Osteoblast (primary cell): ENCODE measurements at regions not wholly inside any gene's neighbourhood (a gene's known extent, or its start where the extent isn't known, plus 50 kb on each side); places are given as distances from the start of the nearest gene placed in this dataset.

Source experiments
- DNase-seq: peaks from one replicate; pipeline ENCODE4 v3.0.0; 2011; ENCODE audit warnings: low spot score, mixed read lengths; ENCODE audit not compliant: insufficient read length; ENCODE audit errors: missing footprints
- H2AFZ ChIP-seq: 2 replicates; pipeline ENCODE4 v1.6.0; 2011; ENCODE audit warnings: mild to moderate bottlenecking, low read length
- H3K27ac ChIP-seq: 2 replicates; pipeline ENCODE4 v1.5.1; 2011; ENCODE audit warnings: mild to moderate bottlenecking, low read depth, low read length, moderate library complexity
- H3K27me3 ChIP-seq: 2 replicates; pipeline ENCODE4 v1.6.0; 2012; ENCODE audit warnings: mild to moderate bottlenecking, control low read depth, inconsistent platforms, low read length, moderate library complexity; ENCODE audit not compliant: insufficient read depth
- H3K36me3 ChIP-seq: 2 replicates; pipeline ENCODE4 v1.5.1; 2011; ENCODE audit warnings: mild to moderate bottlenecking, low read length, control low read depth, moderate library complexity; ENCODE audit not compliant: insufficient read depth
- H3K4me1 ChIP-seq: 2 replicates; pipeline ENCODE4 v1.5.1; 2011; ENCODE audit warnings: mild to moderate bottlenecking, low read length, control low read depth, moderate library complexity; ENCODE audit not compliant: insufficient read depth
- H3K4me2 ChIP-seq: 2 replicates; pipeline ENCODE4 v1.6.0; 2011; ENCODE audit warnings: mild to moderate bottlenecking, low read length; ENCODE audit not compliant: insufficient read depth
- H3K4me3 ChIP-seq: fragments of 200-600 bp; sonication (generic); 3 replicates; pipeline ENCODE4 v1.5.1; 2012; ENCODE audit warnings: mild to moderate bottlenecking, low read length, inconsistent platforms; ENCODE audit not compliant: insufficient read depth
- H3K79me2 ChIP-seq: 2 replicates; pipeline ENCODE4 v1.6.0; 2012; ENCODE audit warnings: mild to moderate bottlenecking, low read length, control low read depth, inconsistent platforms; ENCODE audit not compliant: insufficient read depth
- H3K9me3 ChIP-seq: 2 replicates; pipeline ENCODE4 v1.5.1; 2011; ENCODE audit warnings: low read depth, low read length, control low read depth
- H4K20me1 ChIP-seq: 2 replicates; pipeline ENCODE4 v1.6.0; 2012; ENCODE audit warnings: mild to moderate bottlenecking, low read length, control low read depth; ENCODE audit not compliant: insufficient read depth
- TF ChIP-seq, protein P1 (sequence below): IDR thresholded peaks from 2 replicates; pipeline ENCODE4 v1.5.1; 2011; ENCODE audit warnings: mild to moderate bottlenecking, low read depth, low read length, moderate library complexity; ENCODE audit errors: extremely low read depth

DNA sequence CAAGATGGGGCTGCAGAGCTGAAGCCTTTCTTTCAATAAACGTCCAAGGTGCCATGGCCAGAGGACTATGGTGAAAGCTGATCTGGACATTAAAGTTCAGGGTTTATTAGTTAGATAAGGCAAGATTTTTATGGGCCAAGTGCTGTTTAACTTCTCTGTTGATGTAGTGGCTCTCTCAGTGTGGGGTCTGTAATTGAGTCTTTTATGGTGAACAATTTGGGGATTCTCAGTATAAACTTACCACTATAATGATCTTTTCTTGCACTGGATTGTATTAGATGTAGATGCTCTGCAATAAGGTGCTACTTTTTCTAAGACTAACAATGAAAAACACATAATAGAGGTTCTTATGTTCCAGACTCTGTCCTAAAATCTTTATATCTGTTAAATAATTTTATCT, 190.1 kb upstream of the KLF12 start:
- no peak overlapping the region for H3K4me3 ChIP-seq
- H2AFZ ChIP-seq = no peak overlapping the region
- no peaks in the 10 kb centered on the region for H3K9me3 ChIP-seq
- no peak overlapping the region for H3K4me2 ChIP-seq
- no peaks in the 10 kb centered on the region for H3K79me2 ChIP-seq
- TF ChIP-seq, protein P1, sequence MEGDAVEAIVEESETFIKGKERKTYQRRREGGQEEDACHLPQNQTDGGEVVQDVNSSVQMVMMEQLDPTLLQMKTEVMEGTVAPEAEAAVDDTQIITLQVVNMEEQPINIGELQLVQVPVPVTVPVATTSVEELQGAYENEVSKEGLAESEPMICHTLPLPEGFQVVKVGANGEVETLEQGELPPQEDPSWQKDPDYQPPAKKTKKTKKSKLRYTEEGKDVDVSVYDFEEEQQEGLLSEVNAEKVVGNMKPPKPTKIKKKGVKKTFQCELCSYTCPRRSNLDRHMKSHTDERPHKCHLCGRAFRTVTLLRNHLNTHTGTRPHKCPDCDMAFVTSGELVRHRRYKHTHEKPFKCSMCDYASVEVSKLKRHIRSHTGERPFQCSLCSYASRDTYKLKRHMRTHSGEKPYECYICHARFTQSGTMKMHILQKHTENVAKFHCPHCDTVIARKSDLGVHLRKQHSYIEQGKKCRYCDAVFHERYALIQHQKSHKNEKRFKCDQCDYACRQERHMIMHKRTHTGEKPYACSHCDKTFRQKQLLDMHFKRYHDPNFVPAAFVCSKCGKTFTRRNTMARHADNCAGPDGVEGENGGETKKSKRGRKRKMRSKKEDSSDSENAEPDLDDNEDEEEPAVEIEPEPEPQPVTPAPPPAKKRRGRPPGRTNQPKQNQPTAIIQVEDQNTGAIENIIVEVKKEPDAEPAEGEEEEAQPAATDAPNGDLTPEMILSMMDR = no peak
- peaks cover 13% of the 10 kb centered on the region for H3K4me1 ChIP-seq
- H3K27me3 ChIP-seq = no peaks in the 10 kb centered on the region
- H3K27ac ChIP-seq = no peak overlapping the region
- DNase-seq = no peak
- no peaks in the 10 kb centered on the region for H3K36me3 ChIP-seq
- no peaks in the 10 kb centered on the region for H4K20me1 ChIP-seq

DNA sequence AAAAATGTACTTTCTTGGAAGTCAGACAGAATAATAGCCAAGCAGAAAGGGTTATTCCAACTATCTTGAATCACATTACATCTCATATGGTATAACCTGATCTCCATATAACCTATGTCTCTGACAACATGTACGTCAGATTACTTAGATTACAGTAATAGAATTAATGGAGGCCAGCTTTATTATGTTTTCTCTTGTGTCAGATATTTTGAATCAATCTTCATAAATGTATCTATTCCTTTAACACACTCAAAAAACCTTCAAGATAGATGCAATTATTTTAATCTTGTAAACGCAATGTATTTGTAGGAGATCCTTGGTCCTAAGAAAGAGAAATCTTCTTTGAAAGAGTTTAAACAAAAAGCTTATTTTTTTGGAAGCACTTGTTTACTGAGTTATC, 188.4 kb upstream of the KLF12 start:
- TF ChIP-seq, protein P1 = no peak
- H4K20me1 ChIP-seq = no peaks in the 10 kb centered on the region
- DNase-seq = no peak
- no peak overlapping the region for H3K27ac ChIP-seq
- no peak overlapping the region for H3K4me3 ChIP-seq
- no peaks in the 10 kb centered on the region for H3K79me2 ChIP-seq
- H3K36me3 ChIP-seq = no peaks in the 10 kb centered on the region
- no peaks in the 10 kb centered on the region for H3K27me3 ChIP-seq
- H2AFZ ChIP-seq = no peak overlapping the region
- H3K4me1 ChIP-seq = peaks cover 13% of the 10 kb centered on the region
- no peak overlapping the region for H3K4me2 ChIP-seq
- no peaks in the 10 kb centered on the region for H3K9me3 ChIP-seq

- H3K4me3 ChIP-seq = no peak overlapping the region
- H2AFZ ChIP-seq = no peak overlapping the region
- H3K9me3 ChIP-seq = no peaks in the 10 kb centered on the region
- H3K27me3 ChIP-seq = no peaks in the 10 kb centered on the region
- no peaks in the 10 kb centered on the region for H4K20me1 ChIP-seq
- H3K27ac ChIP-seq = no peak overlapping the region
- H3K79me2 ChIP-seq = no peaks in the 10 kb centered on the region
- H3K4me2 ChIP-seq = no peak overlapping the region
- peaks cover 8% of the 10 kb centered on the region for H3K4me1 ChIP-seq
- no peaks in the 10 kb centered on the region for H3K36me3 ChIP-seq
- TF ChIP-seq, protein P1 = no peak
- no peak for DNase-seq
Observed at GRCh38 chr13:74320282-74320681, 186.1 kb upstream of the KLF12 start.

DNA sequence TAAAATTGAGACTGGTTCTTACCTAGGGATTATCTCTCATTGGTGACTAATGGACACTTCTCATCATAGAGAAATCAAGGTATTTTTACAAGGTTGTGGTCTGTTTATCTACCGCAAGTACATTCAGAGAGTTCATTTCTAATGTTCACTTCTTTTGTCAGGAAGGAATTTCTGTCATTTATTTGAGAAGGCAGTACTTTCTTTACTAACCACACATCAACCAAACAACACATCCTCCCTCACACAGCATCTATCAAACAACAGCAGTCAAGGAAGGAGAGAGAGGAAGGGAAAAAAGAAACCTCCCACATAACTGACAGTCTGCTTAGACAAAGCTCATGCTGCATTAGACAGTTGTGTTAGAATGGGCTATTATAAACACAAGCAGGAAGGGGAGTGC, 182.3 kb upstream of the KLF12 start:
- Histone ChIP-seq H4K20me1 (no peaks in the 10 kb centered on the region), H3K27ac (no peak overlapping the region), H3K4me3 (no peak overlapping the region), H2AFZ (no peak overlapping the region), H3K36me3 (no peaks in the 10 kb centered on the region), H3K4me2 (no peak overlapping the region), H3K79me2 (no peaks in the 10 kb centered on the region), H3K27me3 (no peaks in the 10 kb centered on the region), H3K4me1 (no peaks in the 10 kb centered on the region), H3K9me3 (no peaks in the 10 kb centered on the region)
- TF ChIP-seq, protein P1 = no peak
- no peak for DNase-seq
